Neural cell (in vitro differentiated cells): ENCODE measurements at regions not wholly inside any gene's neighbourhood (a gene's known extent, or its start where the extent isn't known, plus 50 kb on each side); places are given as distances from the start of the nearest gene placed in this dataset.

Source experiments
- H2AFZ ChIP-seq: fragments of 200-600, 300-800 bp; sonication (generic), shearing (Covaris generic); 2 replicates; pipeline ENCODE4 v1.6.0; 2014; ENCODE audit warnings: low read depth, mild to moderate bottlenecking, antibody characterized with exemption, low read length, moderate library complexity
- H3F3A ChIP-seq: fragments of 200-600 bp; shearing (Covaris generic); 2 replicates; pipeline ENCODE4 v1.6.1; 2016; ENCODE audit warnings: mild to moderate bottlenecking, moderate library complexity, mixed read lengths, antibody characterized with exemption, low read length; ENCODE audit not compliant: insufficient read depth, poor library complexity, severe bottlenecking
- H3K27ac ChIP-seq: fragments of 200-600, 300-800 bp; sonication (generic), shearing (Covaris generic); 2 replicates; pipeline ENCODE4 v1.5.1; 2014; ENCODE audit warnings: mild to moderate bottlenecking, low read length, moderate library complexity
- H3K27me3 ChIP-seq: fragments of 300-800, 200-600 bp; sonication (generic), shearing (Covaris generic); 2 replicates; pipeline ENCODE4 v1.6.0; 2014; ENCODE audit warnings: mild to moderate bottlenecking, low read depth, low read length, moderate library complexity; ENCODE audit not compliant: insufficient read depth
- H3K36me3 ChIP-seq: fragments of 300-800, 200-600 bp; sonication (generic), shearing (Covaris generic); 2 replicates; pipeline ENCODE4 v1.5.1; 2014; ENCODE audit warnings: mild to moderate bottlenecking, antibody characterized with exemption, low read length, moderate library complexity; ENCODE audit not compliant: insufficient read depth
- H3K4me2 ChIP-seq: fragments of 300-800, 200-600 bp; sonication (generic), shearing (Covaris generic); 2 replicates; pipeline ENCODE4 v1.6.0; 2014; ENCODE audit warnings: mild to moderate bottlenecking, low read length
- H3K4me3 ChIP-seq: fragments of 300-800, 200-600 bp; sonication (generic), shearing (Covaris generic); 2 replicates; pipeline ENCODE4 v1.5.1; 2014; ENCODE audit warnings: mild to moderate bottlenecking, low read length, moderate library complexity
- H3K79me2 ChIP-seq: fragments of 200-600 bp; shearing (Covaris generic); replicated peaks from 2 replicates; pipeline ENCODE4 v1.6.0; 2014; ENCODE audit warnings: mild to moderate bottlenecking, low read length, moderate library complexity; ENCODE audit not compliant: insufficient read depth
- H3K9ac ChIP-seq: fragments of 300-800, 200-600 bp; sonication (generic), shearing (Covaris generic); 2 replicates; pipeline ENCODE4 v1.6.1; 2016; ENCODE audit warnings: mild to moderate bottlenecking, low read length, mixed read lengths
- H3K9me2 ChIP-seq: fragments of 200-600 bp; shearing (Covaris generic); 2 replicates; pipeline ENCODE4 v1.6.1; 2016; ENCODE audit warnings: mild to moderate bottlenecking, low read length, mixed read lengths; ENCODE audit not compliant: insufficient read depth
- H3K9me3 ChIP-seq: fragments of 200-600, 300-800 bp; sonication (generic), shearing (Covaris generic); 2 replicates; pipeline ENCODE4 v1.6.1; 2016; ENCODE audit warnings: mild to moderate bottlenecking, mixed run types, low read length, moderate library complexity, mixed read lengths
- H4K20me1 ChIP-seq: fragments of 200-600 bp; shearing (Covaris generic); 2 replicates; pipeline ENCODE4 v1.6.1; 2016; ENCODE audit warnings: mild to moderate bottlenecking, mixed run types; ENCODE audit not compliant: insufficient read depth
- CTCF ChIP-seq: fragments of 450-650 bp; IDR thresholded peaks from 2 replicates; pipeline ENCODE4 v1.5.1; 2014; ENCODE audit warnings: antibody characterized with exemption, mild to moderate bottlenecking, moderate library complexity; ENCODE audit not compliant: poor library complexity, severe bottlenecking
- EP300 ChIP-seq: fragments of 450-650 bp; conservative IDR thresholded peaks from 2 replicates; pipeline ENCODE4 v1.6.1; 2014; ENCODE audit warnings: antibody characterized with exemption, mild to moderate bottlenecking, moderate library complexity; ENCODE audit not compliant: poor library complexity, severe bottlenecking
- EZH2 ChIP-seq: fragments of 200-600, 300-800 bp; shearing (Covaris generic), sonication (generic); IDR thresholded peaks from 2 replicates; pipeline ENCODE4 v1.6.1; 2014; ENCODE audit warnings: antibody characterized with exemption, low read length, borderline replicate concordance, mild to moderate bottlenecking; ENCODE audit not compliant: insufficient read depth, poor library complexity, severe bottlenecking
- POLR2AphosphoS5 ChIP-seq: IDR thresholded peaks from 2 replicates; pipeline ENCODE4 v1.6.1; 2012
- RAD21 ChIP-seq: fragments of 450-650 bp; conservative IDR thresholded peaks from 2 replicates; pipeline ENCODE4 v1.6.1; 2014; ENCODE audit warnings: antibody characterized with exemption, mild to moderate bottlenecking, moderate library complexity
- REST ChIP-seq: IDR thresholded peaks from 2 replicates; pipeline ENCODE4 v1.6.1; 2012; ENCODE audit warnings: borderline replicate concordance
- SMC3 ChIP-seq: fragments of 450-650 bp; conservative IDR thresholded peaks from 2 replicates; pipeline ENCODE4 v1.6.1; 2014; ENCODE audit warnings: antibody characterized with exemption, mild to moderate bottlenecking, moderate library complexity; ENCODE audit not compliant: poor library complexity
- TAF1 ChIP-seq: IDR thresholded peaks from 2 replicates; pipeline ENCODE4 v1.6.1; 2012; ENCODE audit warnings: low read depth

GRCh38 chr12:94095618-94096017, 52.8 kb upstream of the PLXNC1 start:
- Histone ChIP-seq H3K4me2 (no peak overlapping the region), H3K4me3 (no peak overlapping the region), H2AFZ (no peak overlapping the region), H3K27me3 (no peaks in the 10 kb centered on the region), H3K9me3 (no peaks in the 10 kb centered on the region), H4K20me1 (no peaks in the 10 kb centered on the region), H3K9me2 (no peaks in the 10 kb centered on the region), H3K9ac (no peak overlapping the region), H3K79me2 (no peaks in the 10 kb centered on the region), H3F3A (no peaks in the 10 kb centered on the region), H3K27ac (no peak overlapping the region), H3K36me3 (no peaks in the 10 kb centered on the region)
- TF ChIP-seq EP300 (no peak), TAF1 (no peak), SMC3 (no peak), CTCF (no peak), EZH2 (no peak), RAD21 (no peak), REST (no peak), POLR2AphosphoS5 (no peak)

- H4K20me1 ChIP-seq = no peaks in the 10 kb centered on the region
- no peak overlapping the region for H3K4me2 ChIP-seq
- no peak overlapping the region for H2AFZ ChIP-seq
- no peak for TF ChIP-seq POLR2AphosphoS5
- TF ChIP-seq TAF1 = no peak
- TF ChIP-seq SMC3 = no peak
- no peak for TF ChIP-seq EZH2
- TF ChIP-seq RAD21 = no peak
- TF ChIP-seq CTCF = no peak
- no peaks in the 10 kb centered on the region for H3K27me3 ChIP-seq
- H3K36me3 ChIP-seq = no peaks in the 10 kb centered on the region
- H3F3A ChIP-seq = no peaks in the 10 kb centered on the region
- no peak overlapping the region for H3K27ac ChIP-seq
- no peaks in the 10 kb centered on the region for H3K79me2 ChIP-seq
- H3K9ac ChIP-seq = no peak overlapping the region
- no peak overlapping the region for H3K4me3 ChIP-seq
- no peaks in the 10 kb centered on the region for H3K9me2 ChIP-seq
- H3K9me3 ChIP-seq = no peaks in the 10 kb centered on the region
These were observed 49.9 kb upstream of the PLXNC1 start for GRCh38 chr12:94098466-94098865.
